HG03342 (cell line): ENCODE measurements at regions not wholly inside any gene's neighbourhood (a gene's known extent, or its start where the extent isn't known, plus 50 kb on each side); places are given as distances from the start of the nearest gene placed in this dataset.

ENCODE experiments used
- ATAC-seq: cut with Tn5 transposase; IDR thresholded peaks from one replicate; pipeline ENCODE4 v1.9.1; 2021; ENCODE audit warnings: mild to moderate bottlenecking, moderate library complexity; ENCODE audit not compliant: unreplicated experiment

- no peak for ATAC-seq
These were observed 425.7 kb downstream of the PABPC4L start for GRCh38 chr4:133775881-133776280.

DNA sequence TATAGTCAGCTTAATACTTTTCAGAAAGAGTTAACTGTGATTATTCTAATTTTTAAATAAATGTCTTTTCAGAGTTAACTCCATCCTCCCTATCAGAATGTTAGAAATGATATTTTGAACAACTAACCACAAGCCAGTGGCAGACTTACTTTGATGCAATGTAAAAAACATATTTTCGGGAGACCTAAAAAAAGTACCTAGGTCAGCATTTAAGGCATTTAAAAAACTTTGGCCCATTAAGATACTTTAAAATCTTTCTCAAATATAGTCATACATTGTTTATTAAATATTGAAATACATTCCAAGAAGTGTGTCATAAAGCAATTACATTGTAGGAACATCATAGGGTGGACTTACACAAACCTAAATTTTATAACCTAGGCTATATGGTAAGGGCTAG, 426.1 kb downstream of the PABPC4L start:
- ATAC-seq = no peak

DNA sequence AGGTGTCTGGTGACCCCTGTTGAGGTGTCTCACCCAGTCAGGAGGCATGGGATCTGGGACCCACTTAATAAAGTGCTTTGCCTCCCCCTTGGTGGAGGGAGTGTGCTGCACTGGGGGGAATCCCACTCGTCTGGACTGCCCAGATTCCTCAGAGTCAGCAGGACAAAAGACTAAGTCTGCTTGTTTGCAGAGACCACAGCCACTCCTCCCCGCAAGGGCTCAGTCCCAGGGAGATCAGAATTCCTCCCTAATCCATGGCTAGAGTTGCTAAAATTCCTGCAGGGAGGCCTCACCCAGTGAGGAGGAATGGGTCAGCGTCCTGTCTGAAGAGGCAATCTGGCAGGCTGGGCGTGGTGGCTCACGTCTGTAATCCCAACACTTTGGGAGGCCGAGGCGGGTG, 442.2 kb downstream of the PABPC4L start:
- ATAC-seq = no peak

DNA sequence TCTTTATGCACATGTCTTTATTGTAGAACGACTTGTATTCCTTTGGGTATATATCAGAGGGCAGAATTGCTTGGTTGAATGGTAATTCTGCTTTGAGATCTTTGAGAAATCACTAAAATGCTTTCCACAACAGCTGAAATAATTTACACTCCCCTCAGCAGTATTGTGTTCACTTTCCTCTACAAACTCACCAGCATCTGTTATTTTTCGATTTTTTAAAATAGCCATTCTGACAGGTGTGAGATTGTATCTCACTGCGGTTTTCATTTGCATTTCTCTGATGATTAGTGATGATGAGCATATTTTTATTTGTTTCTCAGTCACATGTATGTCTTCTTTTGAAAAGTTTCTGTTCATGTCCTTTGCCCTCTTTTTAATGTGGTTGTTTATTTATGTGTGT, 459.8 kb downstream of the PABPC4L start:
- ATAC-seq = no peak

DNA sequence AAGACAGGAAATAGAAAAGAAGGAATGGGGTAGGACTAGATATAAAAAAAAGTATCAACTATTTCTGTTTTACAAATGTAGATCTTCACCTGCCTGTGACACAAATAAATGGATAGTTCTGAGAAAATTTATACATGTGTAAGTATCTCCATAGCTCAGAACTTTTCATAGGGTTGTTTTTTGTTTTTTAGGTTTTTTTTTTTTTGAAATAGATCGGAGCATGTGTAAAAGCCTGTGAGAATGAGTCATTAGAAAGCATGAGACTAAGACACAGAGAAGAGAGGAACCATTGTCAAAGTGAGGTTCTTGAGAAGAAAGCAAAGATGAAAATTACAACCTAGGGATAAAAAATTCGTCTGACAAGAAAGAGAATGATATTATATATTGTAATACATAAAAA, 481.6 kb downstream of the PABPC4L start:
- no peak for ATAC-seq

DNA sequence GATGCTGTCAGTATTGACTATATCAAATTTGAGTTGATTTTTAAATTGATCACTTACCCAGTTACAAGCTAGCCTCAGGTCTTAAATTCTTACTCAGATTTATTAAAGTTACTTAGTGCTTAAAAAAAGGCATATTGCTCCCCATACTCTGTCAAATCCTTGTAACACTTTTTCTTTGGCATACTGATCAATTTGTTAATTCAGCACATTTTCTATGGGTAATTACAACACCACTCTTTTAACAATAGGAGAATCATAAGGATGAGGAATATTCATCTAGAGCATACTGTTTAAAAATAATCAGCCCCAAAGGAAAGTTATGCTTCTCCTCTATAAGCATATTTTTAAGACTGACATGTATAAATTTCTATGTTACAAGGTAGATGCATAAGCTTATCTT, 482.5 kb downstream of the PABPC4L start:
- no peak for ATAC-seq

DNA sequence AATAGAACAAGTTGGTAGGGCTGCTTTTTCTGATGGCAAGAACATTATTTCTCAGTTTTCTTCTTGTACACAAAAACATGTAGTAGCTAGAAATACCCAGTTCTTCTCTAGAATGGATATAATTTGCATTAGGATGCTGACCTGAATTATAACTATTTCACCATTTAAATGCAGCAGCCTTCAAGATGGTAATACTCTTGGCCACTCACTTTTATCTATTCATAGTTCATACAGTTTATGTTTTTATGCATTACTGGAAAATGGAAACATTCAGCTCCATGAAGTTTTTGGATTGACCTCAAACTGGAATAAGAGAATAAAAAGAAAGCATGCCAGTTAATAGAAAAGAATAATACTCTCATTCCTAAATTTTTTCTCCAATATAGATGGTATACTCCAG, 487.4 kb downstream of the PABPC4L start:
- no peak for ATAC-seq

DNA sequence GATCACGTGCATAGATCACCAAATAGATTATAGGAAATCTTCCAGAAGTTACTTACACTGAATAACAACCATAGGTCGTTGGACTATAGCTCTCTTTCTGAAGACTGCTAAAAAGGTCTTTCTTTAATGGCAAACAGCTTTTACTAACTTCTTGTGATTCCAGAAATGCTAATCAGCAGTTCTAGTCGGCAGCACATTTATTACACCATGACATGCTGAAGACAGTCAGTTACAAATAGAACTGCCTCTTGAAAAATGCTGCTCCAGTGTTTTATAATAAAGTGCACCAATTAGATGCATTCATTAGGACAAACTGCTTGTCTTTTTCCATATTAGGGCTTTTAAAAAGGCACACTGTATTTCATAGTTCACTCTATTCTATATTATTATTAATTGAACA, 488.2 kb downstream of the PABPC4L start:
- no peak for ATAC-seq

DNA sequence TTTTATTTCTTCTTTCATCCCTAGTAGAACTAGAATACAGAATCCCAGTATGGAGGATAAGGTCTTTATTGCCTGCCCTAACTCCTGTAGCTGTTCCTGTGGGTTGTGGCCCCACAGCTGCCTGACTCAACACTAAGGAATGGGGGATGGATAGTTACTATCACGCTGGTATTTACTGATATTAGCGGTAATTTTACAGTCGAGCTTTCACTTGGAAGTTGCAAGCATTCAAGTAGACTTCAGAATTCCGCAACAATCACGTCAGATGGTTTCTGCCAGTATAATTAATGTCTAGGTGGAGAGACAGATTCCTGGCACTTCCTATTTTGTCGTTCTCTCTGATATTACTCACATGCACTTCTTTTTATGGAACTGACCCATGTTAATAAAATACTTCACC, 489.8 kb downstream of the PABPC4L start:
- no peak for ATAC-seq

- no peak for ATAC-seq
These were observed 507.2 kb downstream of the PABPC4L start for GRCh38 chr4:133694416-133694815.

GRCh38 chr4:133683967-133684366, 517.6 kb downstream of the PABPC4L start:
- ATAC-seq = no peak

GRCh38 chr4:133668061-133668851, 519.2 kb downstream of the PCDH10 start:
- ATAC-seq = no peak

GRCh38 chr4:133647206-133647605, 498.1 kb downstream of the PCDH10 start:
- ATAC-seq = no peak

GRCh38 chr4:133641191-133641590, 492.1 kb downstream of the PCDH10 start:
- ATAC-seq = no peak

GRCh38 chr4:133638751-133639150, 489.7 kb downstream of the PCDH10 start:
- ATAC-seq = no peak

- ATAC-seq = no peak
These were observed 488.1 kb downstream of the PCDH10 start for GRCh38 chr4:133637161-133637560.

GRCh38 chr4:133624744-133625143, 475.6 kb downstream of the PCDH10 start:
- ATAC-seq = no peak

- no peak for ATAC-seq
These were observed 474.8 kb downstream of the PCDH10 start for GRCh38 chr4:133623847-133624246.

- no peak for ATAC-seq
These were observed 472.5 kb downstream of the PCDH10 start for GRCh38 chr4:133621628-133622027.

DNA sequence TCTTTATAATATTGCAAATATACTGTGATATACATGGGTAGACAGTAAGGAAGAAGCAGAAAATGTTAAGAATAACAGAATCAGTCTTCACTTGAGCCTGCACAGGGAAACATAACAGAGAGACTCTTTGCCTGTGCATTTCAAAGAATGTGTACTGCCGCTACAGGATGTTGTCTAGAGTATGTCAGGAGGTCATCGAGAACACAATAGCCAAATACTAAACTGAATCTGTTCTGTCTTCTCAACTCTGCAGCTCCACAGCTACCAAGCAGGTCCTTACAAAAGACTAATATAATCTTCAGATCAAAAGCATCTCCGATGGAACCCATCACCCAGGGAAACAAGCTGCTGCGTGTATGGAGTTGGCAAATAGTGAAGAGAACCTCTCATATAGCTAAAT, 471.5 kb downstream of the PCDH10 start:
- no peak for ATAC-seq

DNA sequence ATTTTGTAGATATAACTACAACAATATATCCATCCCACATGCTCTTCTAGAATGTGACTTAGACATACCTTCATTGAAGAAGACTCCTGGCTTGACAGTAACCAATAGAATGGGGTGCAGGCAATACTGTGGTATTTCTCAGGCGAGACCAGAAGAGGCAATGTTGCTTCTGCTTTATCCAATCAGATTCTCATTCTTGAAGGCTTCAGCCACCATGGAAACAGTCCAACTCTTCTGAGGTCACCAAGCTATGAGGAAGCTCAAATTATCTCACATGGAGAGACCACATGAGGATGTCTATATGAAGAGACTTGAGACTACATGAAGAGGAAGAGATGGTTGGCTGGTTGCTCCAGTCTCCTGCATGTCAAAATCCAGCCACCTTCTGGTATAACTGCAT, 469.9 kb downstream of the PCDH10 start:
- no peak for ATAC-seq

GRCh38 chr4:133600008-133600407, 450.9 kb downstream of the PCDH10 start:
- ATAC-seq = no peak

DNA sequence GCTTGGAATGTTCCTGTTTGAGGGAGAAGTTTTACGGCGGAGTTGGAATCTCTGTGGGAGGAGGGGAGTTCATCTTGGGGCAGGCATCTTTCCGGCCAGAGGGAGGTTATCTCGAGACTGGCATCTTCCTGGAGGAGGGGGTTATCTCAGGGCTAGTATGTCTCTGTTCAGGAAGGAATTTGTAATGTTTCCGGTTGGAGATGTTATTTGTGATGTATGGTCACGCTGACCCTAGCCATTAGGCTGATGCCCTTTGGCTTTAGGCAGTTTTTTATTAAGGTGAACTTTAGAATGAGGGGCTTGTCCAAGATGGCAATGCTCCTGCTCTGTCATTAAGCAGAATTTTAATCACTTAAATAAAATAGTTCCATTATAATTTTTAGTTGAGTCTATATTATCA, 449.7 kb downstream of the PCDH10 start:
- ATAC-seq = no peak
